IMR-90 (cell line): ENCODE measurements at regions not wholly inside any gene's neighbourhood (a gene's known extent, or its start where the extent isn't known, plus 50 kb on each side); places are given as distances from the start of the nearest gene placed in this dataset.

Experiments used
- ATAC-seq: fragments of 200-7000 bp; cut with Tn5 transposase; 2 replicates; pipeline ENCODE4 v1.9.1; 2020; ENCODE audit warnings: low read depth, mild to moderate bottlenecking, moderate library complexity
- BruUV-seq: library from RNA; stranded (reverse); fragments of 400-500 nt; replicated peaks from 2 replicates; lab custom pipeline; 2021; lab: Mats Ljungman, UMichigan
- CTCF ChIA-PET: fragments of 300-600 bp; formaldehyde crosslinking; extraction: SDS; loops from one replicate; lab custom pipeline; 2021; ENCODE audit warnings: antibody characterized with exemption; lab: Yijun Ruan, JAX
- POLR2A ChIA-PET: fragments of 300-600 bp; sonication (Branson Sonifier 250); formaldehyde crosslinking; loops from one replicate; lab custom pipeline; 2022; ENCODE audit warnings: antibody characterized with exemption; ENCODE audit not compliant: unreplicated experiment; lab: Charles Lee
- DNase-seq: peaks from one replicate; pipeline ENCODE4 v3.0.0; 2013
- H2AFZ ChIP-seq: replicated peaks from 2 replicates; pipeline ENCODE3; 2013; ENCODE audit warnings: low read length, mild to moderate bottlenecking; ENCODE audit not compliant: poor library complexity
- H2AK5ac ChIP-seq: 2 replicates; pipeline ENCODE4 v1.6.1; 2013; ENCODE audit warnings: low read depth, low read length, inconsistent platforms
- H2AK9ac ChIP-seq: replicated peaks from 2 replicates; pipeline ENCODE3; 2013; ENCODE audit warnings: mild to moderate bottlenecking, low read depth, low read length, moderate library complexity; ENCODE audit not compliant: poor library complexity
- H2BK120ac ChIP-seq: 2 replicates; pipeline ENCODE4 v1.6.1; 2013; ENCODE audit warnings: low read depth, low read length, inconsistent platforms
- H2BK15ac ChIP-seq: 3 replicates; pipeline ENCODE4 v1.6.1; 2013; ENCODE audit warnings: low read depth, low read length, inconsistent platforms
- H2BK20ac ChIP-seq: 2 replicates; pipeline ENCODE4 v1.6.1; 2013; ENCODE audit warnings: low read depth, mild to moderate bottlenecking, inconsistent platforms, low read length, moderate library complexity
- H2BK5ac ChIP-seq: 2 replicates; pipeline ENCODE4 v1.6.1; 2013; ENCODE audit warnings: mild to moderate bottlenecking, low read depth, low read length, inconsistent platforms; ENCODE audit not compliant: poor library complexity, severe bottlenecking
- H3K14ac ChIP-seq: replicated peaks from 2 replicates; pipeline ENCODE4 v1.6.1; 2013; ENCODE audit warnings: low read depth, low read length, inconsistent platforms
- H3K18ac ChIP-seq: 2 replicates; pipeline ENCODE4 v1.6.1; 2013; ENCODE audit warnings: low read depth, low read length, control low read depth
- H3K23ac ChIP-seq: 2 replicates; pipeline ENCODE4 v1.6.1; 2013; ENCODE audit warnings: low read depth, low read length, inconsistent platforms
- H3K27ac ChIP-seq: 2 replicates; pipeline ENCODE4 v1.5.1; 2013; ENCODE audit warnings: mild to moderate bottlenecking, control low read depth, low read length; ENCODE audit not compliant: insufficient read depth
- H3K27me3 ChIP-seq: 2 replicates; pipeline ENCODE4 v1.6.1; 2013; ENCODE audit warnings: low read length; ENCODE audit not compliant: control insufficient read depth, insufficient read depth
- H3K36me3 ChIP-seq: 2 replicates; pipeline ENCODE4 v1.6.1; 2013; ENCODE audit warnings: low read length, mixed read lengths; ENCODE audit not compliant: control insufficient read depth, insufficient read depth
- H3K4ac ChIP-seq: 2 replicates; pipeline ENCODE4 v1.6.1; 2013; ENCODE audit warnings: low read depth, low read length, inconsistent platforms
- H3K4me1 ChIP-seq: 2 replicates; pipeline ENCODE4 v1.6.1; 2013; ENCODE audit warnings: low read length, mixed read lengths; ENCODE audit not compliant: control insufficient read depth, insufficient read depth
- H3K4me2 ChIP-seq: 2 replicates; pipeline ENCODE4 v1.6.1; 2013; ENCODE audit warnings: low read depth, mild to moderate bottlenecking, control low read depth, low read length, moderate library complexity
- H3K4me3 ChIP-seq: 2 replicates; pipeline ENCODE4 v1.5.1; 2013; ENCODE audit warnings: low read depth, mild to moderate bottlenecking, control low read depth, low read length, moderate library complexity; ENCODE audit not compliant: insufficient read depth
- H3K56ac ChIP-seq: 2 replicates; pipeline ENCODE4 v1.6.1; 2013; ENCODE audit warnings: low read length, inconsistent platforms; ENCODE audit not compliant: insufficient read depth; ENCODE audit errors: extremely low read depth
- H3K79me1 ChIP-seq, 2 experiments: 2 replicates each; pipeline ENCODE4 v1.6.1; 2013; ENCODE audit warnings: low read length in 2 of 2, inconsistent platforms in 1 of 2, low read depth in 1 of 2
- H3K9ac ChIP-seq: 2 replicates; pipeline ENCODE4 v1.6.1; 2013; ENCODE audit warnings: low read depth, low read length, control low read depth
- H3K9me1 ChIP-seq: 2 replicates; pipeline ENCODE4 v1.6.1; 2013; ENCODE audit warnings: low read length, inconsistent platforms; ENCODE audit not compliant: insufficient read depth
- H3K9me3 ChIP-seq: 2 replicates; pipeline ENCODE4 v1.6.1; 2013; ENCODE audit warnings: low read length; ENCODE audit not compliant: control insufficient read depth, insufficient read depth
- H4K20me1 ChIP-seq: 2 replicates; pipeline ENCODE4 v1.6.1; 2013; ENCODE audit warnings: low read length, inconsistent platforms; ENCODE audit not compliant: insufficient read depth
- H4K5ac ChIP-seq: 2 replicates; pipeline ENCODE4 v1.6.1; 2013; ENCODE audit warnings: mild to moderate bottlenecking, low read depth, low read length, control low read depth
- H4K8ac ChIP-seq, 2 experiments: 2 replicates each; pipeline ENCODE4 v1.6.1; 2013; ENCODE audit warnings: low read depth in 2 of 2, low read length in 2 of 2, control low read depth in 1 of 2, inconsistent platforms in 1 of 2
- H4K91ac ChIP-seq: 2 replicates; pipeline ENCODE4 v1.6.1; 2013; ENCODE audit warnings: low read depth, low read length, inconsistent platforms; ENCODE audit not compliant: insufficient read depth
- CEBPB ChIP-seq: IDR thresholded peaks from 2 replicates; pipeline ENCODE4 v1.6.1; 2012; ENCODE audit warnings: low read depth, low read length, improper control_type of control experiment
- FOS ChIP-seq: fragments of 150-350 bp; IDR thresholded peaks from 2 replicates; pipeline ENCODE4 v1.6.1; 2016; ENCODE audit warnings: low read depth, low read length
- MAFK ChIP-seq: IDR thresholded peaks from 2 replicates; pipeline ENCODE4 v1.6.1; 2012; ENCODE audit warnings: low read depth, low read length, improper control_type of control experiment
- MAZ ChIP-seq: IDR thresholded peaks from 2 replicates; pipeline ENCODE4 v1.6.1; 2012; ENCODE audit warnings: low read depth, mild to moderate bottlenecking, low read length, improper control_type of control experiment, moderate library complexity, borderline replicate concordance
- NFE2L2 ChIP-seq: fragments of 150-350 bp; IDR thresholded peaks from 2 replicates; pipeline ENCODE4 v1.6.1; 2016; ENCODE audit warnings: low read depth, mild to moderate bottlenecking, low read length
- RAD21 ChIP-seq: IDR thresholded peaks from 2 replicates; pipeline ENCODE4 v1.6.1; 2012; ENCODE audit warnings: low read length, improper control_type of control experiment
- RCOR1 ChIP-seq: IDR thresholded peaks from 2 replicates; pipeline ENCODE4 v1.6.1; 2012; ENCODE audit warnings: mild to moderate bottlenecking, low read length, improper control_type of control experiment; ENCODE audit not compliant: insufficient replicate concordance
- SMC3 ChIP-seq: fragments of 150-350 bp; IDR thresholded peaks from 2 replicates; pipeline ENCODE4 v1.6.1; 2016; ENCODE audit warnings: low read depth, mild to moderate bottlenecking, antibody characterized with exemption, low read length, moderate library complexity
- WGBS, 2 experiments: methylation state at CpG; one replicate each; pipeline versions ENCODE4 v1.1.5 to v1.1.7; 2013; ENCODE audit warnings: missing lambda C conversion rate in 2 of 2; ENCODE audit not compliant: insufficient read length in 1 of 2; ENCODE audit errors: extremely low coverage in 2 of 2; 5-methylcytosine and 5-hydroxymethylcytosine counted together
- dilution Hi-C: fragments of 300-500 bp; cut with HindIII; formaldehyde crosslinking; loops from one replicate; pipeline ENCODE4 v1.14.3; 2018; ENCODE audit warnings: low sequenced_read_pairs; ENCODE audit not compliant: unreplicated experiment
- in situ Hi-C: fragments of 300-500 bp; cut with MboI; formaldehyde crosslinking; loops from 3 replicates; pipeline ENCODE4 v1.14.3; 2019; ENCODE audit warnings: low sequenced_read_pairs, inconsistent platforms, mixed read lengths
- intact Hi-C: fragments of 100-400 bp; cut with micrococcal nuclease; formaldehyde crosslinking; loops from 2 replicates; pipeline ENCODE4 v1.10.0; 2022
- TF ChIP-seq, protein P1 (sequence below): fragments of 150-350 bp; IDR thresholded peaks from 2 replicates; pipeline ENCODE4 v1.6.1; 2017; ENCODE audit warnings: mild to moderate bottlenecking, antibody characterized with exemption, low read length, low read depth

DNA sequence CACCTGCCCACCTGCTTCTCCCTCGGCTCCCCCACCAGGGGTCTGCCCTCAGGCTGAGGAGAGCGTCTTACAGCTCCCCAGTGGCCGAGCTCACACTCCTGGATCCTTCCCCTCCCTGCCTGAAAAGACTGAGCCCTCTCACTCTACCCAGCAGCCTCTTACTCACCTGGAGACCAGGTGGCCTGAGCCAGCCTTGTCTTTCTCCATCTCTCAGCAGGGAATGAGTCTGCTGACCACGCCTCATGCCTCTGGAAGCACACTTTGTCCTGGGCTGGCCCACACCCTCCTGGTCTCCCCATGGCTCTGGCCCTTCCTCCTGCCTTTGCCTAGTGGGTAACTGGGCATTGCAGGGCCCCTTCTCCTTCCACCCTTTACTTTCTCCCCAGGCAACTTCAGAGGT is 177.2 kb downstream of the ENGASE start:
- Histone ChIP-seq H2BK5ac (no peak overlapping the region), H3K4me2 (no peak overlapping the region), H4K91ac (no peak overlapping the region), H3K9ac (no peak overlapping the region), H4K8ac (no peak overlapping the region), H3K9me1 (no peaks in the 10 kb centered on the region), H3K4me3 (no peak overlapping the region), H3K27ac (no peak overlapping the region), H3K4ac (no peak overlapping the region), H3K79me1 (no peaks in the 10 kb centered on the region), H2AK9ac (no peak overlapping the region), H3K18ac (no peak overlapping the region), H2BK20ac (no peak overlapping the region), H3K36me3 (no peaks in the 10 kb centered on the region), H3K9me3 (no peaks in the 10 kb centered on the region), H3K14ac (no peak overlapping the region), H3K4me1 (no peaks in the 10 kb centered on the region), H3K27me3 (peaks cover 9% of the 10 kb centered on the region), H2BK120ac (no peak overlapping the region), H2BK15ac (no peak overlapping the region), H4K20me1 (no peaks in the 10 kb centered on the region), H3K23ac (no peak overlapping the region), H2AFZ (no peak overlapping the region), H3K56ac (no peak overlapping the region), H2AK5ac (no peak overlapping the region), H4K5ac (no peak overlapping the region)
- BruUV-seq, result no TSS peak
- TF ChIP-seq MAFK (no peak), FOS (no peak), NFE2L2 (no peak), RAD21 (no peak), RCOR1 (no peak), SMC3 (no peak), MAZ (no peak), CEBPB (no peak)
- TF ChIP-seq, protein P1, sequence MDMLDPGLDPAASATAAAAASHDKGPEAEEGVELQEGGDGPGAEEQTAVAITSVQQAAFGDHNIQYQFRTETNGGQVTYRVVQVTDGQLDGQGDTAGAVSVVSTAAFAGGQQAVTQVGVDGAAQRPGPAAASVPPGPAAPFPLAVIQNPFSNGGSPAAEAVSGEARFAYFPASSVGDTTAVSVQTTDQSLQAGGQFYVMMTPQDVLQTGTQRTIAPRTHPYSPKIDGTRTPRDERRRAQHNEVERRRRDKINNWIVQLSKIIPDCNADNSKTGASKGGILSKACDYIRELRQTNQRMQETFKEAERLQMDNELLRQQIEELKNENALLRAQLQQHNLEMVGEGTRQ, result no peak
- in situ Hi-C loops (no loop called here), dilution Hi-C loops (no loop called here), intact Hi-C loops (no loop called here)
- WGBS, 2 experiments, result 18% methylated on average over 4 of the region's 4 CpGs; no CpG with 5 or more reads in 1 of the 2 experiments
- ChIA-PET CTCF (no interaction called here), POLR2A (no interaction called here)
- DNase-seq (no peak), ATAC-seq (no peak)
